Gastroesophageal sphincter (tissue), 3 donors: ENCODE measurements at regions not wholly inside any gene's neighbourhood (a gene's known extent, or its start where the extent isn't known, plus 50 kb on each side); places are given as distances from the start of the nearest gene placed in this dataset.

Source experiments
- CTCF ChIP-seq, 4 experiments: fragments of 200-600 bp in 2 of 4; fragments of 450-650 bp in 2 of 4; sonication (generic) in 1 of 4; IDR thresholded peaks; one replicate each; pipeline ENCODE4 v1.5.1; 2017 to 2019; ENCODE audit warnings: antibody characterized with exemption in 4 of 4, mild to moderate bottlenecking in 2 of 4, moderate library complexity in 2 of 4
- EP300 ChIP-seq: sonication (generic); formaldehyde crosslinking; IDR thresholded peaks from one replicate; pipeline ENCODE4 v1.6.1; 2017; ENCODE audit warnings: antibody characterized with exemption, mild to moderate bottlenecking
- POLR2AphosphoS5 ChIP-seq: sonication (generic); formaldehyde crosslinking; IDR thresholded peaks from one replicate; pipeline ENCODE4 v1.6.1; 2017; ENCODE audit warnings: antibody characterized with exemption

- TF ChIP-seq CTCF (IDR thresholded peaks at IDR 0.05) (no peak), EP300 (no peak), POLR2AphosphoS5 (no peak)
Measured at GRCh38 chr11:106331176-106331575, 253.7 kb downstream of the AASDHPPT start.
